Suppressor macrophage treated with lipopolysaccharide for 4 hours (primary cell): ENCODE measurements at regions not wholly inside any gene's neighbourhood (a gene's known extent, or its start where the extent isn't known, plus 50 kb on each side); places are given as distances from the start of the nearest gene placed in this dataset.

Source experiments
- DNase-seq: peaks from one replicate; pipeline ENCODE4 v3.0.0-alpha.2; 2020

- DNase-seq = no peak
These were observed 60.0 kb upstream of the NECTIN1 start for GRCh38 chr11:119788911-119789560.

- no peak for DNase-seq
These were observed 59.3 kb upstream of the NECTIN1 start for GRCh38 chr11:119788096-119788883.

GRCh38 chr11:119787074-119787461 lies 58.1 kb upstream of the NECTIN1 start:
- no peak for DNase-seq

DNA sequence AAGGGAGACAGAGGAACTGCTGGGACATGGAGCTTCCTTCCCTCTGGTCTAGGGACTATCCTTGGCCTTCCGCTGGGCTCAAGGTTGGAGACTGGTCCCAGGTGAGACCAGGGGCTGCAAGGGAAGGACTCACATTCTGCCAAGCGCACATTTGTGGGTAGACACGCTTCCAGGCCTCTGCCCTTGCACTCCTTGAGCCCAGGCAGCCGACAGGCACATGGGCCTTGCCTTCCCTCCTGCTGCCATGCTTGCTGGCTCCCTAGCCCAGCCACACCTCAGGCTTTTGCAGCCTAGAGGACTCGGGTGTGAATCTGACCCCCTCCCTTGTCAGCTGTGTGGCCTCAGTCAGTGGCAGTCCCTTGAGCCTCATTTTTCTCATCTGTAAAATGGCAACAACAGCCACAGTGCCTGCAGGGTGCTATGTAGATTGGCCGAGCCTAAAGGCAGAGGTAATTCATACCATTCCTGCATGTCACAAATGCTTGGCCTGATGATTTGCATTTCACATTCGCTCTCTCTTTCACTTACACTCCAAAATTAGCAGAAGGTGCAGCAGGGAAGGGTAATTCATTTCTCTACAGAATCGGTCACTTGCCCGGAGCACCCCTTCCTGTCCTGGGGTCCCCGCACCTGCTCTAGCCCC lies 57.6 kb upstream of the NECTIN1 start:
- no peak for DNase-seq

GRCh38 chr11:119785131-119785530 lies 56.1 kb upstream of the NECTIN1 start:
- no peak for DNase-seq

GRCh38 chr11:119784421-119784820 lies 55.4 kb upstream of the NECTIN1 start:
- DNase-seq = no peak

GRCh38 chr11:119783466-119784400 lies 54.7 kb upstream of the NECTIN1 start:
- DNase-seq = no peak

DNA sequence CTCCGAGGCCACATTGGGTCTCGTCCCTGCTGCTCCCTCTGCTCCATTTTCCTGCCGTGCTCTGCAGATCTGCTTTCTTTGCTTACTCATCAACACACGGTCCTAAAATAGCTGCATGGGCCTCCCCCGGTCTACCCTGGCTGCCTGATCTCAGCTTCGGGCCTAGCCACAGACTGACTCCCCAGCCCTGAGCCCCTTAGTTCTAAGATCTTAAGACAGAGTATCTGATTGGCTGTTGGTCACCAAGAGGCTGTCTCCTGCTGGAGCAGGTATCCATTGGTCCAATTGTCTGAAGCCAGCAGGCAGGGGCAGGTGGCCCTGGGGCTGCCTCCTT lies 53.7 kb upstream of the NECTIN1 start:
- no peak for DNase-seq

GRCh38 chr11:119782006-119782738 lies 53.2 kb upstream of the NECTIN1 start:
- DNase-seq = no peak

DNA sequence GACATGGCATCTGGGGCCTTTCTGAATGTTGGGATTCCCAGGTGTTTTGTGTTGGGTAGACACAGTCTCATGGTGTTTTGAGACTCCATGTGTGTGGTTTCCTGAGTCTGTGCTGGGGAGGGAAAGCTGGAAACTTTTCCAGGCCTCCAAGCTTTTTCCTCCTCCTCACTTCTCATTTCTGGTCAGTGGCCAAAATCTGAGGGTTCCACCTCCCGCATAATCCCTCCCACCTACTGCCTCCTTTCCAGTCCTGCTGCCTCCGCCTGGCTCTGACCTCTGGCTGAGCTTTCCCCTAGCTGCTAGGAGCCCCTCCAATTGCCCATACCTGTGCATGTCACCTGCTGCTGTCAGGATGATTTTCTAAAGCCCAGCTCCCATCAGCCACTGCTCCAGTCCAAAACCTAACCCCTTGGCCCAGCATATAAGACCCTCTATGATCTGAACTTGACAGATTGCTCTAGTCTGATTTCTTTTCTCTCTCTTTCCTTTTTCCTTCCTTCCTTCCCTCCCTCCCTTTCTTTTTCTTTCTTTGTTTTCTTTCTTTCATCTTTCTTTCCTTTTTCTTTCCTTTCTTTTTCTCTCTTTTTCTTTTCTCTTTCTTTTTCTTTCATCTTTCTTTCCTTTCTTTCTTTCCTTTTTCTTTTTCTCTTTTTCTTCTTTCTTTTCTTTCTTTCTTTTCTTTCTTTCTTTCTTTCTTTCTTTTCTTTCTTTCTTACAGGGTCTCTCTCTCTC lies 51.4 kb upstream of the NECTIN1 start:
- no peak for DNase-seq

DNA sequence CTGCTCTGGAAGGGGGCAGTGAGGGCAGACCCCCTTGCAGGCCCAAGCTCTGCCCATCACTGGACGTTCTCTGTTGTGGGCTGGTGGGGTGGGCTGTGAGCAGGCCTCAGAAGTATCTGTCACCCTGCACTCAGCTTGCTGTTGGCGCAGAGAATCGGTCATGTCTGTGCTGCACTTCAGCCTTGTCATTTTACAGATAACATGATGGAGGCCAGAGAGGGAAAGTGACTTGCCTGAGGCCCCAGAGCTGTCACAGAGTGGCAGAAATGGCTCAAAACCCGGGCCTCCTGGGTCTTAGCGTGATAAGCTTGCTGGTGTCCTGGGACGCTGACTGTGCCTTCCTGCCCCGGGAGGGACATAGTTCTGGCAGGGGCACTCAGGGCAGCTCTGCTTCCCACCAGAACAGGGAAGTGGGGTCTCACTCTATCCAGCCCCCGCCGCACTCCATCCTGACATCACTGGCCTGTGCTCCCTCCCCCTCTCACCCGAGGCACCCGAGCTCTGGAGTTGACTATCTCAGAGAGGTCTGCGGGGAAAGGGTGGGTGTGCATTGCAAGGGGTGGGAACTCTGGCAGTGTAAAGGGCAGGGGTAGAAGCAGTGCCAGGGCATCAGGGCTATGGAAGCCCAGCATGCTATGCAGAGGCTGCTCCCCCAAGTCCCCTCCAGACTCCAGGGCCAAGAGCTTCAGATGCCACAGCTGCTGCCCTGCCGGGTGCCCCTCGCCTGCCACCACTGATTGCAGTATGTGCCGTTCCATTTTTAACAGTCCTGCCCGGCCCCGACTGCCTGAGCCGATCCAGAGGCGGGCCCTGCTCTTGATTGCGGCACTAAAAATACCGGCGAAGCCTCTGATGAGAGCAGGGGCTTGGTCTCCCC lies 50.4 kb upstream of the NECTIN1 start:
- no peak for DNase-seq
